AG09319 (cell line): ENCODE measurements at regions not wholly inside any gene's neighbourhood (a gene's known extent, or its start where the extent isn't known, plus 50 kb on each side); places are given as distances from the start of the nearest gene placed in this dataset.

Experiments used
- DNase-seq: peaks from one replicate; pipeline ENCODE4 v3.0.0-alpha.2; 2010; ENCODE audit warnings: low read depth; ENCODE audit errors: extremely low read depth
- CTCF ChIP-seq: IDR thresholded peaks from 2 replicates; pipeline ENCODE4 v1.5.1; 2011; ENCODE audit warnings: low read depth, mild to moderate bottlenecking, inconsistent platforms, low read length, moderate library complexity

- TF ChIP-seq CTCF = no peak
- no peak for DNase-seq
Observed at GRCh38 chr3:105254154-105254553, 112.6 kb upstream of the ALCAM start.

- DNase-seq = no peak
- TF ChIP-seq CTCF = no peak
Observed at GRCh38 chr3:105255350-105255749, 111.4 kb upstream of the ALCAM start.

- no peak for TF ChIP-seq CTCF
- DNase-seq = no peak
Observed at GRCh38 chr3:105259496-105259895, 107.2 kb upstream of the ALCAM start.

- TF ChIP-seq CTCF = no peak
- DNase-seq = no peak
Observed at GRCh38 chr3:105260385-105260784, 106.3 kb upstream of the ALCAM start.

GRCh38 chr3:105274536-105274935 lies 92.2 kb upstream of the ALCAM start:
- DNase-seq = no peak
- no peak for TF ChIP-seq CTCF

GRCh38 chr3:105274958-105275357 lies 91.8 kb upstream of the ALCAM start:
- no peak for TF ChIP-seq CTCF
- DNase-seq = peak; percentile 40

- DNase-seq = no peak
- TF ChIP-seq CTCF = no peak
Observed at GRCh38 chr3:105277656-105278055, 89.1 kb upstream of the ALCAM start.
